GM13976 (cell line): ENCODE measurements at regions not wholly inside any gene's neighbourhood (a gene's known extent, or its start where the extent isn't known, plus 50 kb on each side); places are given as distances from the start of the nearest gene placed in this dataset.

ENCODE experiments used
- DNase-seq: peaks from one replicate; pipeline ENCODE4 v3.0.0; 2012; ENCODE audit warnings: low spot score
- CTCF ChIP-seq: IDR thresholded peaks from 2 replicates; pipeline ENCODE4 v1.5.1; 2012; ENCODE audit warnings: borderline replicate concordance, mild to moderate bottlenecking; ENCODE audit not compliant: insufficient read depth; ENCODE audit errors: extremely low read depth, missing control alignments, control extremely low read depth
- in situ Hi-C: fragments of 300-500 bp; cut with MboI; formaldehyde crosslinking; loops from one replicate; pipeline ENCODE4 v1.12.0; 2022; ENCODE audit warnings: low sequenced_read_pairs, mixed read lengths, inconsistent platforms; ENCODE audit not compliant: unreplicated experiment

- no peak for DNase-seq
- no peak for TF ChIP-seq CTCF
- in situ Hi-C loops = no loop called here
Measured at GRCh38 chr2:128469875-128470274, 151.2 kb upstream of the HS6ST1 start.

GRCh38 chr2:128472789-128473174, 154.1 kb upstream of the HS6ST1 start:
- in situ Hi-C loops = no loop called here
- TF ChIP-seq CTCF = no peak
- DNase-seq = peak; percentile 45

GRCh38 chr2:128473175-128474035, 154.7 kb upstream of the HS6ST1 start:
- in situ Hi-C loops = no loop called here
- no peak for TF ChIP-seq CTCF
- peak; percentile 74 for DNase-seq

- DNase-seq = no peak
- no peak for TF ChIP-seq CTCF
- in situ Hi-C loops = no loop called here
Measured at GRCh38 chr2:128474036-128474955, 155.6 kb upstream of the HS6ST1 start.

- no peak for DNase-seq
- in situ Hi-C loops = no loop called here
- TF ChIP-seq CTCF = no peak
Measured at GRCh38 chr2:128474962-128475361, 156.3 kb upstream of the HS6ST1 start.

GRCh38 chr2:128475427-128476211, 157.0 kb upstream of the HS6ST1 start:
- in situ Hi-C loops = no loop called here
- no peak for DNase-seq
- TF ChIP-seq CTCF = no peak
